ENCODE measurements at regions not wholly inside any gene's neighbourhood (a gene's known extent, or its start where the extent isn't known, plus 50 kb on each side); places are given as distances from the start of the nearest gene placed in this dataset.

DNA sequence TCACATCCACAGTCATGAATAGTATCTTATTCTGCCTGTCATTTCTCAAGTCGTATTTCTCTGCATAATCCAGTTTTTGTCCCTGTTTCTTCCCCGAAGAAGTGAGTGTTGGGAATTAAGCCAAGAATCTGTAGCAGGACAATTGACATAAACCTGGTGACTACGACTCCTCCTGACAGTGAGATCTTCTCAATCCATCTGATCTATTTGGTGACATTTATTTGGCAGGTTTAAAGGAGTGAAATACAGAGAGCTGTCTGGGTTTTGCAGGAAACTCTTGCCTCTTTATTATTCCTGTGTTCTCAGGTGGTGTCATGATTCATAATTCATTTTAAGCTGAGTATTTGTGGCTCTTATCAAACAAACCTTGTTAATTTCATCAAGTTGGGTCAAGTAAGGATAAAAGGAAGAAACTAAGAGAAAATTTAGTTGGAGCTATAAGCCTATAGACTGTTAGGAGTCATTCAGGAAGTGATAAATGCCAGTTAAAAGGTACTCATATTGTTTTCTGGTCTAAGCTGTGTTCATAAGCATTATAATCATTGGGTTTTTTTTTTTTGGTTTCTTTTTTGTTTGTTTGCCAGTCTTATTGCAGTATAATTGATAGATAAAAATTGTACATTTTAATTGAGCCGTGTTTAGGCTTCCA is 95.9 kb upstream of the PCSK1 start:
- TF ChIP-seq, protein P1, sequence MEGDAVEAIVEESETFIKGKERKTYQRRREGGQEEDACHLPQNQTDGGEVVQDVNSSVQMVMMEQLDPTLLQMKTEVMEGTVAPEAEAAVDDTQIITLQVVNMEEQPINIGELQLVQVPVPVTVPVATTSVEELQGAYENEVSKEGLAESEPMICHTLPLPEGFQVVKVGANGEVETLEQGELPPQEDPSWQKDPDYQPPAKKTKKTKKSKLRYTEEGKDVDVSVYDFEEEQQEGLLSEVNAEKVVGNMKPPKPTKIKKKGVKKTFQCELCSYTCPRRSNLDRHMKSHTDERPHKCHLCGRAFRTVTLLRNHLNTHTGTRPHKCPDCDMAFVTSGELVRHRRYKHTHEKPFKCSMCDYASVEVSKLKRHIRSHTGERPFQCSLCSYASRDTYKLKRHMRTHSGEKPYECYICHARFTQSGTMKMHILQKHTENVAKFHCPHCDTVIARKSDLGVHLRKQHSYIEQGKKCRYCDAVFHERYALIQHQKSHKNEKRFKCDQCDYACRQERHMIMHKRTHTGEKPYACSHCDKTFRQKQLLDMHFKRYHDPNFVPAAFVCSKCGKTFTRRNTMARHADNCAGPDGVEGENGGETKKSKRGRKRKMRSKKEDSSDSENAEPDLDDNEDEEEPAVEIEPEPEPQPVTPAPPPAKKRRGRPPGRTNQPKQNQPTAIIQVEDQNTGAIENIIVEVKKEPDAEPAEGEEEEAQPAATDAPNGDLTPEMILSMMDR (IDR thresholded peaks at IDR 0.05; ENCODE audit: extremely low read depth, insufficient read depth, missing control alignments), result no peak
- DNase-seq (ENCODE audit: low spot score), result no peak
- in situ Hi-C loops (cut with MboI; ENCODE audit: low pct_unique_long_range_greater_than_20kb, low sequenced_read_pairs, unreplicated experiment), result no loop called here

DNA sequence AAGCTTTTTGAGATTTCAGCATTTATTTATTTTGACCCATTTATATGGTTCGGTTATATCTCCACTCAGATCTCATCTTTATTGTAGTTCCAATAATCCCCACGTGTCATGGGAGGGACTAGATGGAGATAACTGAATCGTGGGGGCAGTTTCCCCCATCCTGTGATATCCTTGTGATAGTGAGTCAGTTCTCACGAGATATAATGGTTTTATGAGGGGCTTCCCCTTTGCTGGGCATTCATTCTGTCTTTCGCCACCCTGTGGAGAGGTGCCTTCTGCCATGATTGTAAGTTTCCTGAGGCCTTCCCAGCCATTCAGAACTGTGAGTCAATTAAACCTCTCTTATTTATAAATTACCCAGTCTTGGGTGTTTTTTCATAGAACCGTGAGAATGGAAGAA is 96.5 kb upstream of the PCSK1 start:
- TF ChIP-seq, protein P1 (IDR thresholded peaks at IDR 0.05; ENCODE audit: extremely low read depth, insufficient read depth, missing control alignments), result no peak
- in situ Hi-C loops (cut with MboI; ENCODE audit: low pct_unique_long_range_greater_than_20kb, low sequenced_read_pairs, unreplicated experiment), result no loop called here
- DNase-seq (ENCODE audit: low spot score), result no peak

DNA sequence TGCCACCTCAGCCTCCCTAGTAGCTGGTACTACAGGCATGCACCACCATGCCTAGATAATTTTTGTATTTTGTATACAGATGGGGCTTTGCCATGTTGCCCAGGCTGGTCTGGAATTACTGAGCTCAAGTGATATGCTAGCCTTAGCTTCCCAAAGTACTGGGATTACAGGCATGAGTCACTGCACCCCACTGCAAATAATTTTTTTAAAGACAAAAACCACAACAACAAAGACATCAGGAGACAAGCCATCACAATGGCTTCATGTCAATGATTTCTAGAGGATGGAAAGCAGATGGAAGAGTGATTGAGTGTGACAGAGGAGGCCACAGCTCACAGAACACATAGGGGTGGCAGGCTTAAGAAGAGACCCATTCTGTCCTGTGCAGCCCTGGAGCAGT is 97.9 kb upstream of the PCSK1 start:
- in situ Hi-C loops (cut with MboI; ENCODE audit: low pct_unique_long_range_greater_than_20kb, low sequenced_read_pairs, unreplicated experiment), result no loop called here
- TF ChIP-seq, protein P1 (IDR thresholded peaks at IDR 0.05; ENCODE audit: extremely low read depth, insufficient read depth, missing control alignments), result no peak
- DNase-seq (ENCODE audit: low spot score), result no peak

DNA sequence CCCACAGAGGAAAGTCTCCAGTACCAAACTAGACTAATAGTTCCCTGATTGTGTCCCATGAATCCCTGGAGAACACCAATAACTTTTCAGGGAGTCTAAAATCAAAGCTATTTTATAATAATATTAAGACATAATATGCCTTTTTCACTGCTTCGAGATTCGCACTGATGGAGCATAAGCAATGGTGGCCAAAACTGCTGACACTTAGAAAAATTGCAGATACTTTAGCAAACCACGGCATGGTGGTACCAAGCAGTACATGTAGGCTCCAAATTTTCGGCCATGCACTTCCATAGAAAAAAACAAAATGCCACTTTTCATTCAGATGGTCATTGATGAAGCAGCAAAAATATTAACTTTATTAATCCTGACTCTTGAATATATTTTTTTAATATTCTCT is 100.3 kb upstream of the PCSK1 start:
- DNase-seq (ENCODE audit: low spot score), result no peak
- TF ChIP-seq, protein P1 (IDR thresholded peaks at IDR 0.05; ENCODE audit: extremely low read depth, insufficient read depth, missing control alignments), result no peak
- in situ Hi-C loops (cut with MboI; ENCODE audit: low pct_unique_long_range_greater_than_20kb, low sequenced_read_pairs, unreplicated experiment), result no loop called here

DNA sequence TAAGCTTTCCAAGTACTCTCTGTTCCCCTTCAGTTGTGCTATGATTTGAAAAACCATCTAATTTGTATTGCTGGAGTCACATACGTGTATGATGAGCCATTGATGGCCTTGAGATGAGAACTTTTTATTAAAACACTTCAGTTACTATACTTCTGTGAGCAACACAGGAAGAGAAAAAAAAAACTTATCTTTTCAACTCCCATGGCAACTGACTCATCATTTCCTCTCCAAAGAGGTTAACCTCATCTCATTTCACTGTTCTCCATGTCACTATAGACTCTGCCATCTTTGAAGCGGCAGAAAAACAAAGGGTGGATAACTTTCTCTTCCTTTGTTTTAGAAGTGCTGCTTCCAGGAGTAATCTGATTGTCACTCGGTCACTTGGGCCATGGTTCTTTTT is 104.3 kb upstream of the PCSK1 start:
- in situ Hi-C loops (cut with MboI; ENCODE audit: low pct_unique_long_range_greater_than_20kb, low sequenced_read_pairs, unreplicated experiment), result no loop called here
- no peak for DNase-seq (ENCODE audit: low spot score)
- TF ChIP-seq, protein P1 (IDR thresholded peaks at IDR 0.05; ENCODE audit: extremely low read depth, insufficient read depth, missing control alignments), result no peak

DNA sequence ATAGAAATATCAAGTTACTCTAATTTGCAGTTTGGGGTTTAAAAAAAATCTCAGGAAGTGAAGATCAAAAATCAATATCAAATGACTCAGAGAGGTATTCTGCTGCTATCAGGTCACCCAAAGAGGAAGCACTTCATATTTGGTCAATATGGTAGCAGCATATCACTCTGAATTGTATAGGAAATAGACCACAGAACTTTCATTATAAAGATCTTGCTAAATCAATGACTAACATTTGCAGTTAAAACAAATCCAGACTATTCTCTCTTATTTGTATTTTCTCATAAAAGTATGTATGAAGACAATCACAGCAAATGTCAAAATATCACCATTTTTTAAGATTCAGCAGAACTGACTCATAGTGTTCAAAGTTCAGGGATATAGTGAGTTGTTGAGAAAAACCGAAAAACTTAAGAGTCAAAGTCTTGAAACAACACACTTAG is 105.8 kb upstream of the PCSK1 start:
- TF ChIP-seq, protein P1 (IDR thresholded peaks at IDR 0.05; ENCODE audit: extremely low read depth, insufficient read depth, missing control alignments), result no peak
- DNase-seq (ENCODE audit: low spot score), result no peak
- in situ Hi-C loops (cut with MboI; ENCODE audit: low pct_unique_long_range_greater_than_20kb, low sequenced_read_pairs, unreplicated experiment), result no loop called here

Data from GM13977 (cell line).